ENCODE measurements at regions not wholly inside any gene's neighbourhood (a gene's known extent, or its start where the extent isn't known, plus 50 kb on each side); places are given as distances from the start of the nearest gene placed in this dataset.

GRCh38 chr12:34604227-34604626 is 581.9 kb downstream of the ALG10 start:
- TF ChIP-seq, protein P1, sequence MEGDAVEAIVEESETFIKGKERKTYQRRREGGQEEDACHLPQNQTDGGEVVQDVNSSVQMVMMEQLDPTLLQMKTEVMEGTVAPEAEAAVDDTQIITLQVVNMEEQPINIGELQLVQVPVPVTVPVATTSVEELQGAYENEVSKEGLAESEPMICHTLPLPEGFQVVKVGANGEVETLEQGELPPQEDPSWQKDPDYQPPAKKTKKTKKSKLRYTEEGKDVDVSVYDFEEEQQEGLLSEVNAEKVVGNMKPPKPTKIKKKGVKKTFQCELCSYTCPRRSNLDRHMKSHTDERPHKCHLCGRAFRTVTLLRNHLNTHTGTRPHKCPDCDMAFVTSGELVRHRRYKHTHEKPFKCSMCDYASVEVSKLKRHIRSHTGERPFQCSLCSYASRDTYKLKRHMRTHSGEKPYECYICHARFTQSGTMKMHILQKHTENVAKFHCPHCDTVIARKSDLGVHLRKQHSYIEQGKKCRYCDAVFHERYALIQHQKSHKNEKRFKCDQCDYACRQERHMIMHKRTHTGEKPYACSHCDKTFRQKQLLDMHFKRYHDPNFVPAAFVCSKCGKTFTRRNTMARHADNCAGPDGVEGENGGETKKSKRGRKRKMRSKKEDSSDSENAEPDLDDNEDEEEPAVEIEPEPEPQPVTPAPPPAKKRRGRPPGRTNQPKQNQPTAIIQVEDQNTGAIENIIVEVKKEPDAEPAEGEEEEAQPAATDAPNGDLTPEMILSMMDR (IDR thresholded peaks at IDR 0.05) = no peak
- no peak for TF ChIP-seq POLR2A (IDR thresholded peaks at IDR 0.05)

All from Peyer's patch (tissue), 4 donors.